Liver (tissue), 2 donors: ENCODE measurements at regions not wholly inside any gene's neighbourhood (a gene's known extent, or its start where the extent isn't known, plus 50 kb on each side); places are given as distances from the start of the nearest gene placed in this dataset.

Source experiments
- FOXA1 ChIP-seq: IDR thresholded peaks from 2 replicates; pipeline ENCODE4 v1.6.1; 2016; ENCODE audit warnings: antibody characterized with exemption
- TF ChIP-seq, protein P1 (sequence below): IDR thresholded peaks from 2 replicates; pipeline ENCODE4 v1.6.1; 2016; ENCODE audit warnings: antibody characterized with exemption
- TF ChIP-seq, protein P2 (sequence below): fragments of 150-350 bp; IDR thresholded peaks from 2 replicates; pipeline ENCODE4 v1.5.1; 2017; ENCODE audit warnings: improper control_type of control experiment, low read depth, low read length; ENCODE audit not compliant: missing input control
- TF ChIP-seq, protein P3 (sequence below): IDR thresholded peaks from 2 replicates; pipeline ENCODE4 v1.6.1; 2016; ENCODE audit warnings: antibody characterized with exemption, mild to moderate bottlenecking
- donor health status: healthy.

DNA sequence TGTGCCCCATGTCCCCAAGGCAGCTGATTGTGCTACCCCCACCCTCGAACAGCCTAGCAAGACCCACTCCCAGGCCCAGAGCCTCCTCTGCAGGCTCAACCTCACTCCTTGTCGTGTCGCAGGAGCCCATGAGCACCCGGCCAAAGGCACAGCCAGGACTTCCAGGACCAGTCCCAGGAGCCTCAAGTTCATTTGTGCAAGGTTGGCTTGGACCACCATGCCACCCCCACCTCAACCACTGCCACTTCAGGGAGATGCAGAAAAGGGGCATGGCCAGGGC lies 54.4 kb upstream of the KRTAP11-1 start:
- TF ChIP-seq, protein P1, sequence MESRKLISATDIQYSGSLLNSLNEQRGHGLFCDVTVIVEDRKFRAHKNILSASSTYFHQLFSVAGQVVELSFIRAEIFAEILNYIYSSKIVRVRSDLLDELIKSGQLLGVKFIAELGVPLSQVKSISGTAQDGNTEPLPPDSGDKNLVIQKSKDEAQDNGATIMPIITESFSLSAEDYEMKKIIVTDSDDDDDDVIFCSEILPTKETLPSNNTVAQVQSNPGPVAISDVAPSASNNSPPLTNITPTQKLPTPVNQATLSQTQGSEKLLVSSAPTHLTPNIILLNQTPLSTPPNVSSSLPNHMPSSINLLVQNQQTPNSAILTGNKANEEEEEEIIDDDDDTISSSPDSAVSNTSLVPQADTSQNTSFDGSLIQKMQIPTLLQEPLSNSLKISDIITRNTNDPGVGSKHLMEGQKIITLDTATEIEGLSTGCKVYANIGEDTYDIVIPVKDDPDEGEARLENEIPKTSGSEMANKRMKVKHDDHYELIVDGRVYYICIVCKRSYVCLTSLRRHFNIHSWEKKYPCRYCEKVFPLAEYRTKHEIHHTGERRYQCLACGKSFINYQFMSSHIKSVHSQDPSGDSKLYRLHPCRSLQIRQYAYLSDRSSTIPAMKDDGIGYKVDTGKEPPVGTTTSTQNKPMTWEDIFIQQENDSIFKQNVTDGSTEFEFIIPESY: no peak
- TF ChIP-seq FOXA1: no peak
- TF ChIP-seq, protein P2, sequence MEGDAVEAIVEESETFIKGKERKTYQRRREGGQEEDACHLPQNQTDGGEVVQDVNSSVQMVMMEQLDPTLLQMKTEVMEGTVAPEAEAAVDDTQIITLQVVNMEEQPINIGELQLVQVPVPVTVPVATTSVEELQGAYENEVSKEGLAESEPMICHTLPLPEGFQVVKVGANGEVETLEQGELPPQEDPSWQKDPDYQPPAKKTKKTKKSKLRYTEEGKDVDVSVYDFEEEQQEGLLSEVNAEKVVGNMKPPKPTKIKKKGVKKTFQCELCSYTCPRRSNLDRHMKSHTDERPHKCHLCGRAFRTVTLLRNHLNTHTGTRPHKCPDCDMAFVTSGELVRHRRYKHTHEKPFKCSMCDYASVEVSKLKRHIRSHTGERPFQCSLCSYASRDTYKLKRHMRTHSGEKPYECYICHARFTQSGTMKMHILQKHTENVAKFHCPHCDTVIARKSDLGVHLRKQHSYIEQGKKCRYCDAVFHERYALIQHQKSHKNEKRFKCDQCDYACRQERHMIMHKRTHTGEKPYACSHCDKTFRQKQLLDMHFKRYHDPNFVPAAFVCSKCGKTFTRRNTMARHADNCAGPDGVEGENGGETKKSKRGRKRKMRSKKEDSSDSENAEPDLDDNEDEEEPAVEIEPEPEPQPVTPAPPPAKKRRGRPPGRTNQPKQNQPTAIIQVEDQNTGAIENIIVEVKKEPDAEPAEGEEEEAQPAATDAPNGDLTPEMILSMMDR: no peak
- TF ChIP-seq, protein P3, sequence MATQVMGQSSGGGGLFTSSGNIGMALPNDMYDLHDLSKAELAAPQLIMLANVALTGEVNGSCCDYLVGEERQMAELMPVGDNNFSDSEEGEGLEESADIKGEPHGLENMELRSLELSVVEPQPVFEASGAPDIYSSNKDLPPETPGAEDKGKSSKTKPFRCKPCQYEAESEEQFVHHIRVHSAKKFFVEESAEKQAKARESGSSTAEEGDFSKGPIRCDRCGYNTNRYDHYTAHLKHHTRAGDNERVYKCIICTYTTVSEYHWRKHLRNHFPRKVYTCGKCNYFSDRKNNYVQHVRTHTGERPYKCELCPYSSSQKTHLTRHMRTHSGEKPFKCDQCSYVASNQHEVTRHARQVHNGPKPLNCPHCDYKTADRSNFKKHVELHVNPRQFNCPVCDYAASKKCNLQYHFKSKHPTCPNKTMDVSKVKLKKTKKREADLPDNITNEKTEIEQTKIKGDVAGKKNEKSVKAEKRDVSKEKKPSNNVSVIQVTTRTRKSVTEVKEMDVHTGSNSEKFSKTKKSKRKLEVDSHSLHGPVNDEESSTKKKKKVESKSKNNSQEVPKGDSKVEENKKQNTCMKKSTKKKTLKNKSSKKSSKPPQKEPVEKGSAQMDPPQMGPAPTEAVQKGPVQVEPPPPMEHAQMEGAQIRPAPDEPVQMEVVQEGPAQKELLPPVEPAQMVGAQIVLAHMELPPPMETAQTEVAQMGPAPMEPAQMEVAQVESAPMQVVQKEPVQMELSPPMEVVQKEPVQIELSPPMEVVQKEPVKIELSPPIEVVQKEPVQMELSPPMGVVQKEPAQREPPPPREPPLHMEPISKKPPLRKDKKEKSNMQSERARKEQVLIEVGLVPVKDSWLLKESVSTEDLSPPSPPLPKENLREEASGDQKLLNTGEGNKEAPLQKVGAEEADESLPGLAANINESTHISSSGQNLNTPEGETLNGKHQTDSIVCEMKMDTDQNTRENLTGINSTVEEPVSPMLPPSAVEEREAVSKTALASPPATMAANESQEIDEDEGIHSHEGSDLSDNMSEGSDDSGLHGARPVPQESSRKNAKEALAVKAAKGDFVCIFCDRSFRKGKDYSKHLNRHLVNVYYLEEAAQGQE: no peak
